A673 (cell line): ENCODE measurements at regions not wholly inside any gene's neighbourhood (a gene's known extent, or its start where the extent isn't known, plus 50 kb on each side); places are given as distances from the start of the nearest gene placed in this dataset.

Experiments used
- CTCF ChIP-seq: fragments of 300-800, 200-600 bp; sonication (generic); conservative IDR thresholded peaks from 2 replicates; pipeline ENCODE4 v1.5.1; 2017; ENCODE audit warnings: low read depth, mild to moderate bottlenecking, antibody characterized with exemption, low read length, moderate library complexity, mixed read lengths
- EZH2 ChIP-seq: fragments of 200-600 bp; sonication (generic); IDR thresholded peaks from 2 replicates; pipeline ENCODE4 v1.6.1; 2017; ENCODE audit warnings: borderline replicate concordance, low read depth, mild to moderate bottlenecking, mixed read lengths, antibody characterized with exemption, low read length; ENCODE audit not compliant: poor library complexity, severe bottlenecking

- TF ChIP-seq CTCF (no peak), EZH2 (no peak)
Observed at GRCh38 chr2:30074023-30074422, 72.8 kb upstream of the YPEL5 start.
